Thoracic aorta (tissue), 2 donors: ENCODE measurements at regions not wholly inside any gene's neighbourhood (a gene's known extent, or its start where the extent isn't known, plus 50 kb on each side); places are given as distances from the start of the nearest gene placed in this dataset.

Experiments
- ATAC-seq: fragments of 150-250 bp; one replicate; pipeline ENCODE4 v1.8.0; 2017; ENCODE audit warnings: low read depth; ENCODE audit not compliant: insufficient number of reproducible peaks, low FRiP score
- DNase-seq: peaks from one replicate; pipeline ENCODE4 v3.0.0-alpha.2; 2020; ENCODE audit warnings: low spot score
- H3K27ac ChIP-seq, 2 donors: fragments of 200-600 bp; sonication (generic); 1 replicate in 1 of 2; 2 replicates in 1 of 2; pipeline ENCODE4 v1.5.1; 2016; ENCODE audit warnings: mild to moderate bottlenecking in 2 of 2, moderate library complexity in 2 of 2
- H3K27me3 ChIP-seq: fragments of 200-600 bp; sonication (generic); replicated peaks from 2 replicates; pipeline ENCODE4 v1.6.0; 2016; ENCODE audit warnings: mild to moderate bottlenecking; ENCODE audit not compliant: insufficient read depth
- H3K36me3 ChIP-seq: fragments of 200-600 bp; sonication (generic); one replicate; pipeline ENCODE4 v1.5.1; 2016
- H3K4me1 ChIP-seq, 2 donors: fragments of 200-600 bp; sonication (generic); 1 replicate in 1 of 2; 2 replicates in 1 of 2; pipeline versions ENCODE4 v1.5.1 to v1.6.0; 2016; ENCODE audit warnings: low read depth in 2 of 2, mild to moderate bottlenecking in 1 of 2; ENCODE audit not compliant: control insufficient read depth in 1 of 2
- H3K4me3 ChIP-seq: fragments of 200-600 bp; sonication (generic); 2 replicates; pipeline ENCODE4 v1.5.1; 2016; ENCODE audit warnings: mild to moderate bottlenecking
- H3K9me3 ChIP-seq: fragments of 200-600 bp; sonication (generic); 2 replicates; pipeline ENCODE4 v1.5.1; 2016
- TF ChIP-seq, protein P1 (sequence below): fragments of 200-600 bp; sonication (generic); IDR thresholded peaks from one replicate; pipeline ENCODE4 v1.5.1; 2019; ENCODE audit warnings: antibody characterized with exemption

DNA sequence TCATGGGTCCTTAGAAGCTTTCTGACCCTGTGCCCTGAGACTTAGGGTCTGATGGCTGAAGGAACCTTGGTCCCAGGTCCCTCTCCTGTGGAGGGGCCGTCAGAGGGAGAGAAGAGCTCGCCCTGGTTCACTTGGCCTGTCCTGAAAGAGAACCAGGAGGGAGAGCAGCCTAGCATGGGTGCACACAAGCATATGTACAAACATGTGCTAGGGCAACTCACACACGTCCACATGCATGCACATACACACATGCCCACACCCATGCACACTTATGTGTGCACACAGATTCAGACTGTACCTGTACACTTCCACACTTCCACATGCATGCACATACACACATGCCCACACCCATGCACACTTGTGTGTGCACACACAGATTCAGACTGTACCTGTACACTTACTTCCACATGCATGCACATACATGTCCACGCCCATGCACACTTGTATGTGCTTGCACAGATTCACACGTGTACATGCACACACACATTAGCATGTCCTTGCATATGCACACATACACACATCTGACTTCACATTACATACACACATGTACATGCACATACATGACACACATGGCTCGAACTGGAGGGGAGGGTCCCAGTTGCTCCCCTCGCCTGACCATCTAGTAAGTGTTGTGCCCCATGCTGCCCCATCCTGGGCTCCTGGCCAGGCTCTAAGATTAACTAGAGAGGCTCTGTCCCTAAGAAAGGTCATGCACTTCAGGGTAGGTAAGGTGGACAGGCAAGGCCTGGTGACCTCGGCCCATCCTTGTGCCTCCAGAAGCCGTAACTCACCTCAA is 122.0 kb downstream of the METRNL start:
- ATAC-seq (no peak), DNase-seq (no peak)
- H3K27me3 ChIP-seq, result no peaks in the 10 kb centered on the region
- no peaks in the 10 kb centered on the region for H3K36me3 ChIP-seq
- H3K4me3 ChIP-seq, result no peak overlapping the region
- H3K27ac ChIP-seq, result peak overlapping the region; percentile 67 to 90
- H3K4me1 ChIP-seq, result peaks cover 32 to 55% of the 10 kb centered on the region in 2 donors
- TF ChIP-seq, protein P1, sequence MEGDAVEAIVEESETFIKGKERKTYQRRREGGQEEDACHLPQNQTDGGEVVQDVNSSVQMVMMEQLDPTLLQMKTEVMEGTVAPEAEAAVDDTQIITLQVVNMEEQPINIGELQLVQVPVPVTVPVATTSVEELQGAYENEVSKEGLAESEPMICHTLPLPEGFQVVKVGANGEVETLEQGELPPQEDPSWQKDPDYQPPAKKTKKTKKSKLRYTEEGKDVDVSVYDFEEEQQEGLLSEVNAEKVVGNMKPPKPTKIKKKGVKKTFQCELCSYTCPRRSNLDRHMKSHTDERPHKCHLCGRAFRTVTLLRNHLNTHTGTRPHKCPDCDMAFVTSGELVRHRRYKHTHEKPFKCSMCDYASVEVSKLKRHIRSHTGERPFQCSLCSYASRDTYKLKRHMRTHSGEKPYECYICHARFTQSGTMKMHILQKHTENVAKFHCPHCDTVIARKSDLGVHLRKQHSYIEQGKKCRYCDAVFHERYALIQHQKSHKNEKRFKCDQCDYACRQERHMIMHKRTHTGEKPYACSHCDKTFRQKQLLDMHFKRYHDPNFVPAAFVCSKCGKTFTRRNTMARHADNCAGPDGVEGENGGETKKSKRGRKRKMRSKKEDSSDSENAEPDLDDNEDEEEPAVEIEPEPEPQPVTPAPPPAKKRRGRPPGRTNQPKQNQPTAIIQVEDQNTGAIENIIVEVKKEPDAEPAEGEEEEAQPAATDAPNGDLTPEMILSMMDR, result no peak
- H3K9me3 ChIP-seq, result no peaks in the 10 kb centered on the region

DNA sequence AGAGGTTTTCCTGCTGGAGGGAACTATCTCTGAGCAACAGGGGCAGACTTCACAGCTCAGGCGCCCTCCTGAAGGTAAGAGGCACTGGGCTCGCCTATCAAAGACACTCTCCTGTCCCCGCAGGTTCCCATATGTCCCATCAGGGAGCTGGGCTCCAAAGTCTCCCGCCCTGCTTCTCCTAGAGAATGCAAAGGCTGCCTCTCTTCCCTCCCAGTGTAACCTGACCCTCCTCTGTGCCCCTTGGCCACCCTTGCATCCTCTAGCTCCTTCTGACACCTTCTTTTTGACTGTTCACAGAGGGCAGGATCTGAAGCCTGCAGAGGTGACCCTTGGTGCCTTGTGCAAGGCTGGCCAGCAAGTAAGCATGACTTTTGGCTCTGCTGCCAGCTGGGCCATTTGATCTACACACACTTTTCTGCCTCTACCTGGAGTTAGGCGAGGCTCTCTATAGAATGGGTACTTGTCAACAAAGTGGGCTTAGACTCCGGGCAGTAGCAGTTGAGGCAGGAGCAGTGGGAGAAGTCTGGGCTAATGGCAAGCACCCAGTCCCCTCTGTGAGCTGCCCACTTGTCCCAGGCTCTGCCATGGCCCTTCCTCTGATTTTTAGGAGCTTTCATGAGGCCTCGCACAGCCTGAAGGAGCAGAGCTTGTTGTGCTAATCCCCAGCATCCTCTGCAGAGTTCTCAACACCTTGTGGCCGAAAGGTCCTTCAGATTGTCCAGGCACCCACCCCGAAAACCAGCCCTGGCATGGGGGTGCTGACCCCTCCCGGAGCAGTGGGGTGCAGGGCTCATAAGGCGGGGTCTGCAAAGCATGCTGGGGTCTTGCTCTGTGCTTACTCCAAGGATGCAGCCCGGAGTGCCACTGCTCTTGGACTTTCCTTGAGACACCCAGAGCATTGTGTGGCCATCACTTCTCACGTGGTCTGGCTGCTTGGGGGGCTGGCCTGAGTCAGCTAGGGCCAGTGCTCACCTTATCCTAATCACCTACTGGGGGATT is 122.9 kb downstream of the METRNL start:
- H3K36me3 ChIP-seq, result no peaks in the 10 kb centered on the region
- H3K9me3 ChIP-seq, result no peaks in the 10 kb centered on the region
- TF ChIP-seq, protein P1, result no peak
- peak overlapping the region in 1 of 2 donors; percentile 89 for H3K27ac ChIP-seq
- no peaks in the 10 kb centered on the region for H3K27me3 ChIP-seq
- H3K4me3 ChIP-seq, result no peak overlapping the region
- H3K4me1 ChIP-seq, result peaks cover 27 to 46% of the 10 kb centered on the region in 2 donors
- DNase-seq, result peak; percentile 1
- ATAC-seq, result no peak

- H3K4me1 ChIP-seq, result peaks cover 27 to 45% of the 10 kb centered on the region in 2 donors
- no peaks in the 10 kb centered on the region for H3K36me3 ChIP-seq
- H3K27ac ChIP-seq, result peak overlapping the region; percentile 61 to 89
- no peaks in the 10 kb centered on the region for H3K27me3 ChIP-seq
- ATAC-seq (peak; percentile 50), DNase-seq (peak; percentile 12)
- no peak overlapping the region for H3K4me3 ChIP-seq
- no peaks in the 10 kb centered on the region for H3K9me3 ChIP-seq
- TF ChIP-seq, protein P1, result no peak
Measured at GRCh38 chr17:83203073-83203471, 123.7 kb downstream of the METRNL start.

GRCh38 chr17:83203472-83204221 is 124.2 kb downstream of the METRNL start:
- ATAC-seq, result peak; percentile 2
- H3K9me3 ChIP-seq, result no peaks in the 10 kb centered on the region
- peaks cover 27 to 45% of the 10 kb centered on the region in 2 donors for H3K4me1 ChIP-seq
- no peak overlapping the region for H3K4me3 ChIP-seq
- H3K27ac ChIP-seq, result peak overlapping the region; percentile 61 to 89
- TF ChIP-seq, protein P1, result no peak
- DNase-seq, result no peak
- no peaks in the 10 kb centered on the region for H3K36me3 ChIP-seq
- no peaks in the 10 kb centered on the region for H3K27me3 ChIP-seq
